A549 (cell line): ENCODE measurements at regions not wholly inside any gene's neighbourhood (a gene's known extent, or its start where the extent isn't known, plus 50 kb on each side); places are given as distances from the start of the nearest gene placed in this dataset.

ENCODE experiments used
- ATAC-seq, 2 experiments: fragments of 200-7000 bp in 1 of 2; fragments of >200 bp in 1 of 2; cut with Nextera tagmentation in 1 of 2; cut with Tn5 transposase in 1 of 2; 3 replicates each; pipeline versions ENCODE4 v1.8.0 to v1.9.1; 2018 to 2020; ENCODE audit warnings: mild to moderate bottlenecking in 1 of 2, moderate library complexity in 1 of 2
- CTCF ChIA-PET: fragments of 300-600 bp; sonication (Branson Sonifier 250); formaldehyde crosslinking; extraction: SDS; loops from one replicate; lab custom pipeline; 2021; ENCODE audit warnings: antibody characterized with exemption, inconsistent platforms; lab: Yijun Ruan, JAX
- POLR2A ChIA-PET: fragments of 350-600 bp; formaldehyde crosslinking; extraction: SDS; loops from one replicate; lab custom pipeline; 2021; ENCODE audit warnings: antibody characterized with exemption, inconsistent platforms; lab: Yijun Ruan, JAX
- DNase-seq, 2 experiments: peaks; one replicate each; pipeline versions ENCODE4 v3.0.0 to v3.0.0-alpha.2; 2011 to 2016; ENCODE audit warnings: low read depth in 1 of 2, low spot score in 1 of 2
- FAIRE-seq: peaks from 2 replicates; lab custom pipeline; 2011; peaks lifted over from hg19 to GRCh38; lab: Jason Lieb, UNC
- H3K27ac ChIP-seq, 2 experiments: fragments of >200 bp; sonication (Bioruptor Twin); formaldehyde crosslinking; 3 replicates each; pipeline ENCODE4 v1.5.1; 2016 to 2017
- H3K4me1 ChIP-seq: fragments of >200 bp; sonication (Bioruptor Twin); formaldehyde crosslinking; 3 replicates; pipeline ENCODE4 v1.6.1; 2016
- H3K4me2 ChIP-seq: fragments of >200 bp; sonication (Bioruptor Twin); formaldehyde crosslinking; 3 replicates; pipeline ENCODE4 v1.6.1; 2016
- H3K4me3 ChIP-seq: fragments of >200 bp; sonication (Bioruptor Twin); formaldehyde crosslinking; 3 replicates; pipeline ENCODE4 v1.5.1; 2016
- H3K9me3 ChIP-seq: fragments of >200 bp; sonication (Bioruptor Twin); formaldehyde crosslinking; 3 replicates; pipeline ENCODE4 v1.6.1; 2016
- CBX2 ChIP-seq: fragments of 200-600 bp; sonication (generic); IDR thresholded peaks from 2 replicates; pipeline ENCODE4 v1.6.1; 2016; ENCODE audit warnings: low read depth, mild to moderate bottlenecking, borderline replicate concordance
- CBX8 ChIP-seq: fragments of 200-600 bp; sonication (generic); IDR thresholded peaks from 2 replicates; pipeline ENCODE4 v1.6.1; 2016
- CEBPB ChIP-seq, 2 experiments: fragments of >200 bp in 1 of 2; sonication (Bioruptor Twin) in 1 of 2; formaldehyde crosslinking in 1 of 2; IDR thresholded peaks; 2 replicates each; pipeline ENCODE4 v1.6.1; 2012 to 2016
- CHD2 ChIP-seq: fragments of 150-350 bp; IDR thresholded peaks from 2 replicates; pipeline ENCODE4 v1.6.1; 2014; ENCODE audit warnings: low read length; ENCODE audit not compliant: partially characterized antibody
- EHF ChIP-seq: fragments of 250-450 bp; sonication (Bioruptor Pico); IDR thresholded peaks from 2 replicates; pipeline ENCODE4 v1.5.0; 2020; ENCODE audit warnings: mild to moderate bottlenecking
- ESRRA ChIP-seq: fragments of 150-350 bp; IDR thresholded peaks from 2 replicates; pipeline ENCODE4 v1.6.1; 2014; ENCODE audit warnings: mild to moderate bottlenecking, low read length, borderline replicate concordance
- FOSB ChIP-seq: fragments of 250-450 bp; sonication (Bioruptor Pico); IDR thresholded peaks from 2 replicates; pipeline ENCODE4 v1.5.0; 2020; ENCODE audit warnings: mild to moderate bottlenecking, moderate library complexity
- FOSL2 ChIP-seq, 2 experiments: fragments of 450-650 bp in 1 of 2; fragments of >200 bp in 1 of 2; sonication (Bioruptor Twin) in 1 of 2; formaldehyde crosslinking; IDR thresholded peaks; 2 replicates each; pipeline versions ENCODE4 v1.5.0 to v1.6.1; 2016 to 2020; ENCODE audit warnings: mild to moderate bottlenecking in 1 of 2, moderate library complexity in 1 of 2
- HEYL ChIP-seq: fragments of 250-450 bp; sonication (Bioruptor Pico); IDR thresholded peaks from 2 replicates; pipeline ENCODE4 v1.8.0; 2021; ENCODE audit warnings: mild to moderate bottlenecking, moderate library complexity
- HOXB13 ChIP-seq: fragments of 250-450 bp; sonication (Bioruptor Pico); IDR thresholded peaks from 2 replicates; pipeline ENCODE4 v1.5.0; 2020; ENCODE audit warnings: low read depth, mild to moderate bottlenecking, moderate library complexity
- JUN ChIP-seq, 2 experiments: fragments of >200 bp; sonication (Bioruptor Twin); formaldehyde crosslinking; IDR thresholded peaks; 2 replicates in 1 of 2; 3 replicates in 1 of 2; pipeline ENCODE4 v1.6.1; 2016 to 2017
- MAFK ChIP-seq: fragments of 450-650 bp; IDR thresholded peaks from 2 replicates; pipeline ENCODE4 v1.6.1; 2014; ENCODE audit not compliant: partially characterized antibody
- MAZ ChIP-seq: fragments of 150-350 bp; IDR thresholded peaks from 2 replicates; pipeline ENCODE4 v1.6.1; 2014; ENCODE audit warnings: antibody characterized with exemption, low read depth, low read length, borderline replicate concordance
- MYC ChIP-seq: IDR thresholded peaks from 2 replicates; pipeline ENCODE4 v1.6.1; 2012; ENCODE audit warnings: mild to moderate bottlenecking, inconsistent platforms, low read length, improper control_type of control experiment, borderline replicate concordance
- NFE2L2 ChIP-seq: fragments of 150-350 bp; conservative IDR thresholded peaks from 2 replicates; pipeline ENCODE4 v1.6.1; 2014; ENCODE audit warnings: low read length
- RAD21 ChIP-seq, 2 experiments: fragments of >200 bp in 1 of 2; sonication (Bioruptor Twin) in 1 of 2; formaldehyde crosslinking in 1 of 2; IDR thresholded peaks in 1 of 2; conservative IDR thresholded peaks in 1 of 2; 2 replicates in 1 of 2; 3 replicates in 1 of 2; pipeline ENCODE4 v1.6.1; 2012 to 2018; ENCODE audit warnings: inconsistent platforms in 1 of 2
- RARB ChIP-seq: fragments of 250-450 bp; sonication (Bioruptor Pico); IDR thresholded peaks from 2 replicates; pipeline ENCODE4 v1.8.0; 2021; ENCODE audit warnings: mild to moderate bottlenecking, moderate library complexity
- RFX5 ChIP-seq: fragments of 450-650 bp; IDR thresholded peaks from 2 replicates; pipeline ENCODE4 v1.7.1; 2014; ENCODE audit warnings: antibody characterized with exemption, mild to moderate bottlenecking, moderate library complexity
- RNF2 ChIP-seq: fragments of 200-600 bp; sonication (generic); IDR thresholded peaks from 2 replicates; pipeline ENCODE4 v1.6.1; 2016; ENCODE audit warnings: low read depth, mild to moderate bottlenecking, antibody characterized with exemption, moderate library complexity, borderline replicate concordance
- SMC3 ChIP-seq: fragments of >200 bp; sonication (Bioruptor Twin); formaldehyde crosslinking; IDR thresholded peaks from 3 replicates; pipeline ENCODE4 v1.6.1; 2018; ENCODE audit warnings: inconsistent platforms
- TFCP2L1 ChIP-seq: fragments of 250-450 bp; sonication (Bioruptor Pico); IDR thresholded peaks from 2 replicates; pipeline ENCODE4 v1.5.0; 2021; ENCODE audit warnings: mild to moderate bottlenecking
- ZNF302 ChIP-seq: fragments of 250-450 bp; sonication (Bioruptor Pico); IDR thresholded peaks from 2 replicates; pipeline ENCODE4 v1.9.0; 2021; ENCODE audit warnings: inconsistent platforms, mild to moderate bottlenecking, moderate library complexity
- WGBS: methylation state at CpG from one replicate; pipeline ENCODE4 v1.1.6; 2017; ENCODE audit errors: missing lambda C conversion rate; 5-methylcytosine and 5-hydroxymethylcytosine counted together
- TF ChIP-seq, protein P1 (sequence below): fragments of >200 bp; sonication (Bioruptor Twin); formaldehyde crosslinking; IDR thresholded peaks from 3 replicates; pipeline ENCODE4 v1.5.1; 2016
- TF ChIP-seq, protein P2 (sequence below): IDR thresholded peaks from 2 replicates; pipeline ENCODE4 v1.6.1; 2012
- TF ChIP-seq, protein P3 (sequence below): IDR thresholded peaks from 2 replicates; pipeline ENCODE4 v1.6.1; 2012; ENCODE audit warnings: low read depth, borderline replicate concordance

DNA sequence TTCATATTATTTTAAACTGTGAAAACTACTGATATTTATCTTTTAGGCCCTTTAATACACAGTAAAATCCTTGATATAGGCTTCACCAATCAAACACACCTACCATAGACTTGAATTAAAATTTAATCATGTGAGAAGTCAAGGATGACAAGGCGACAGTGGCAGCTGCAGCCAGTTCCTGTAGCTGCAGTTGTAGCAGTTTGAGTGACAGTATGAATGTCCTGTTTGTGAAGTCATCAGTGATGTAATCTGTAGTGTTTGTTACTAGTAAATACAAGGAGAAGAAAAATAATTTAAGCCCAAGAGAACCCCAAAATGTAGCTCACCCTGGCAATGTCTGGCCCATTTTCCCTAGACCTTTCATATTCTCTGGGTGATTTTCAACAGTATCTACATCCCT is 897.0 kb downstream of the SLITRK6 start:
- no peak overlapping the region for H3K27ac ChIP-seq
- no peak overlapping the region for H3K4me2 ChIP-seq
- ATAC-seq, result no peak
- no peak for DNase-seq
- H3K9me3 ChIP-seq, result no peaks in the 10 kb centered on the region
- POLR2A ChIA-PET, result no interaction called here
- FAIRE-seq, result no peak
- no peak overlapping the region for H3K4me3 ChIP-seq
- CTCF ChIA-PET, result interaction anchor here (1.3 kb wide), 1 partner anchor 58 kb away, joined by 3 read pairs; no protein-coding TSS in a partner anchor
- no peaks in the 10 kb centered on the region for H3K4me1 ChIP-seq
- 84% methylated on average over 1 of the region's 1 CpG for WGBS
- TF ChIP-seq HOXB13 (CRISPR knock-in tag) (no peak), CHD2 (no peak), RAD21 (conservative IDR thresholded peaks at IDR 0.05 in 1 of 2, IDR thresholded peaks at IDR 0.05 in 1 of 2) (no peak), RNF2 (no peak), MYC (no peak), RFX5 (no peak), RARB (CRISPR knock-in tag) (no peak), EHF (CRISPR knock-in tag) (no peak), ESRRA (no peak), MAZ (no peak), JUN (IDR thresholded peaks at IDR 0.05) (no peak), HEYL (no peak)
- TF ChIP-seq, protein P1, sequence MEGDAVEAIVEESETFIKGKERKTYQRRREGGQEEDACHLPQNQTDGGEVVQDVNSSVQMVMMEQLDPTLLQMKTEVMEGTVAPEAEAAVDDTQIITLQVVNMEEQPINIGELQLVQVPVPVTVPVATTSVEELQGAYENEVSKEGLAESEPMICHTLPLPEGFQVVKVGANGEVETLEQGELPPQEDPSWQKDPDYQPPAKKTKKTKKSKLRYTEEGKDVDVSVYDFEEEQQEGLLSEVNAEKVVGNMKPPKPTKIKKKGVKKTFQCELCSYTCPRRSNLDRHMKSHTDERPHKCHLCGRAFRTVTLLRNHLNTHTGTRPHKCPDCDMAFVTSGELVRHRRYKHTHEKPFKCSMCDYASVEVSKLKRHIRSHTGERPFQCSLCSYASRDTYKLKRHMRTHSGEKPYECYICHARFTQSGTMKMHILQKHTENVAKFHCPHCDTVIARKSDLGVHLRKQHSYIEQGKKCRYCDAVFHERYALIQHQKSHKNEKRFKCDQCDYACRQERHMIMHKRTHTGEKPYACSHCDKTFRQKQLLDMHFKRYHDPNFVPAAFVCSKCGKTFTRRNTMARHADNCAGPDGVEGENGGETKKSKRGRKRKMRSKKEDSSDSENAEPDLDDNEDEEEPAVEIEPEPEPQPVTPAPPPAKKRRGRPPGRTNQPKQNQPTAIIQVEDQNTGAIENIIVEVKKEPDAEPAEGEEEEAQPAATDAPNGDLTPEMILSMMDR, result no peak

DNA sequence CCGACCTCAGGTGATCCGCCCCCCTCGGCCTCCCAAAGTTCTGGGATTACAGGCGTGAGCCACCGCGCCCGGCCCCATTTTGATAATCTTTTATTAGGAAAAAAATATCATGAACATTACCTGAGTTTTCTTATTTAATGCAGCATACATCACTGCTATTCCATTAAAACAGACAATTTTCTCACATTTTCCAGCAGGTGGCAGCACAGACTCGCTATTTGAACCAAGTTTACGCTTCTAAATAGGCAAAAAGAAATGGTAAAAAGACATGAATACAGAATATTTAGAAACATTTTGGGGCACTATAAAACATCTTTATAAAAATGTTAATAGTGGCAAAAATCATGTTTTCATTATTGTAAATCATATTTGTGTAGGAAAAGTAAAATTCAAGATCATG is 903.1 kb downstream of the SLITRK6 start:
- no peak for TF ChIP-seq JUN (IDR thresholded peaks at IDR 0.05)
- TF ChIP-seq RARB (CRISPR knock-in tag), result no peak
- TF ChIP-seq SMC3, result peak; percentile 81
- TF ChIP-seq CBX8, result no peak
- TF ChIP-seq RAD21 (conservative IDR thresholded peaks at IDR 0.05 in 1 of 2, IDR thresholded peaks at IDR 0.05 in 1 of 2), result peak; percentile 78 to 79; a peak in 4 of 5 replicates
- TF ChIP-seq NFE2L2, result no peak
- no peak for TF ChIP-seq MAZ
- TF ChIP-seq CBX2, result no peak
- TF ChIP-seq TFCP2L1 (CRISPR knock-in tag), result no peak
- no peak for TF ChIP-seq FOSL2 (IDR thresholded peaks at IDR 0.05)
- TF ChIP-seq FOSL2 (CRISPR knock-in tag; IDR thresholded peaks at IDR 0.05), result no peak
- no peak for TF ChIP-seq MAFK
- no peak for TF ChIP-seq ZNF302 (CRISPR knock-in tag)
- no peak for TF ChIP-seq ESRRA
- TF ChIP-seq, protein P2, sequence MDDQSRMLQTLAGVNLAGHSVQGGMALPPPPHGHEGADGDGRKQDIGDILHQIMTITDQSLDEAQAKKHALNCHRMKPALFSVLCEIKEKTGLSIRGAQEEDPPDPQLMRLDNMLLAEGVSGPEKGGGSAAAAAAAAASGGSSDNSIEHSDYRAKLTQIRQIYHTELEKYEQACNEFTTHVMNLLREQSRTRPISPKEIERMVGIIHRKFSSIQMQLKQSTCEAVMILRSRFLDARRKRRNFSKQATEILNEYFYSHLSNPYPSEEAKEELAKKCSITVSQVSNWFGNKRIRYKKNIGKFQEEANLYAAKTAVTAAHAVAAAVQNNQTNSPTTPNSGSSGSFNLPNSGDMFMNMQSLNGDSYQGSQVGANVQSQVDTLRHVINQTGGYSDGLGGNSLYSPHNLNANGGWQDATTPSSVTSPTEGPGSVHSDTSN, result no peak
- no peak for TF ChIP-seq FOSB
- TF ChIP-seq, protein P3, sequence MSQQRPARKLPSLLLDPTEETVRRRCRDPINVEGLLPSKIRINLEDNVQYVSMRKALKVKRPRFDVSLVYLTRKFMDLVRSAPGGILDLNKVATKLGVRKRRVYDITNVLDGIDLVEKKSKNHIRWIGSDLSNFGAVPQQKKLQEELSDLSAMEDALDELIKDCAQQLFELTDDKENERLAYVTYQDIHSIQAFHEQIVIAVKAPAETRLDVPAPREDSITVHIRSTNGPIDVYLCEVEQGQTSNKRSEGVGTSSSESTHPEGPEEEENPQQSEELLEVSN, result no peak
- TF ChIP-seq CEBPB (IDR thresholded peaks at IDR 0.05), result no peak
- TF ChIP-seq, protein P1, result peak; percentile 56
- Histone ChIP-seq H3K4me3 (no peak overlapping the region), H3K4me2 (no peak overlapping the region), H3K4me1 (no peaks in the 10 kb centered on the region), H3K27ac (no peak overlapping the region), H3K9me3 (no peaks in the 10 kb centered on the region)
- WGBS, result 4% methylated on average over 9 of the region's 9 CpGs
- ChIA-PET POLR2A (no interaction called here), CTCF (interaction anchor here (0.7 to 2.1 kb wide), 10 partner anchors 10 to 932 kb away, joined by 3 to 12 read pairs (median 4); no protein-coding TSS in a partner anchor)
- peak in 1 of 2 experiments; percentile 65 for DNase-seq
- peak; percentile 59 to 74; a peak in 3 of 6 replicates for ATAC-seq
- no peak for FAIRE-seq
